Colonic mucosa (tissue), 4 donors: ENCODE measurements at regions not wholly inside any gene's neighbourhood (a gene's known extent, or its start where the extent isn't known, plus 50 kb on each side); places are given as distances from the start of the nearest gene placed in this dataset.

Experiments used
- DNase-seq: peaks from one replicate; pipeline ENCODE4 v3.0.0-alpha.2; 2020
- H3K27ac ChIP-seq: fragments of 200-600 bp; one replicate; pipeline ENCODE4 v1.8.0; 2021
- H3K27me3 ChIP-seq: fragments of 200-600 bp; one replicate; pipeline ENCODE4 v1.8.0; 2021
- H3K36me3 ChIP-seq: fragments of 200-600 bp; one replicate; pipeline ENCODE4 v1.8.0; 2021
- H3K4me1 ChIP-seq: fragments of 200-600 bp; one replicate; pipeline ENCODE4 v1.8.0; 2021; ENCODE audit warnings: mild to moderate bottlenecking
- H3K4me3 ChIP-seq: fragments of 200-600 bp; one replicate; pipeline ENCODE4 v1.8.0; 2021
- H3K9ac ChIP-seq, 2 donors: one replicate each; pipeline ENCODE4 v1.7.0; 2013; ENCODE audit warnings: control low read depth in 2 of 2, low read depth in 2 of 2, low read length in 2 of 2
- H3K9me3 ChIP-seq: fragments of 200-600 bp; one replicate; pipeline ENCODE4 v1.8.0; 2021
- CTCF ChIP-seq: fragments of 200-600 bp; IDR thresholded peaks from one replicate; pipeline ENCODE4 v1.8.0; 2022; ENCODE audit warnings: antibody characterized with exemption, mild to moderate bottlenecking
- intact Hi-C: fragments of 100-400 bp; cut with DNase I; formaldehyde crosslinking; loops from one replicate; pipeline ENCODE4 v1.14.1; 2022
- donor health status: healthy.
- donor health status: DM: no; HTN: no; CAD: no.
- donor health status: DM: no; HTN: no; CAD: no.

GRCh38 chr13:33994826-33995502 is 177.0 kb downstream of the RFC3 start:
- DNase-seq, result no peak
- intact Hi-C loops, result no loop called here
- Histone ChIP-seq H3K36me3 (no peaks in the 10 kb centered on the region), H3K27me3 (no peaks in the 10 kb centered on the region), H3K9me3 (no peaks in the 10 kb centered on the region), H3K4me1 (no peaks in the 10 kb centered on the region), H3K9ac (no peak overlapping the region), H3K4me3 (no peak overlapping the region), H3K27ac (no peak overlapping the region)
- TF ChIP-seq CTCF, result no peak

- Histone ChIP-seq H3K4me3 (no peak overlapping the region), H3K9me3 (no peaks in the 10 kb centered on the region), H3K9ac (no peak overlapping the region), H3K4me1 (no peaks in the 10 kb centered on the region), H3K27me3 (no peaks in the 10 kb centered on the region), H3K36me3 (no peaks in the 10 kb centered on the region), H3K27ac (no peak overlapping the region)
- intact Hi-C loops, result no loop called here
- no peak for TF ChIP-seq CTCF
- no peak for DNase-seq
Measured at GRCh38 chr13:33996636-33997035, 178.7 kb downstream of the RFC3 start.

- no peak overlapping the region for H3K27ac ChIP-seq
- no peak overlapping the region for H3K4me3 ChIP-seq
- H3K36me3 ChIP-seq, result no peaks in the 10 kb centered on the region
- H3K4me1 ChIP-seq, result no peaks in the 10 kb centered on the region
- TF ChIP-seq CTCF, result no peak
- H3K9me3 ChIP-seq, result no peaks in the 10 kb centered on the region
- no peaks in the 10 kb centered on the region for H3K27me3 ChIP-seq
- no peak overlapping the region for H3K9ac ChIP-seq
- intact Hi-C loops, result no loop called here
- DNase-seq, result no peak
Measured at GRCh38 chr13:33997574-33997973, 179.6 kb downstream of the RFC3 start.

GRCh38 chr13:33999811-34000605 is 182.1 kb downstream of the RFC3 start:
- intact Hi-C loops, result no loop called here
- no peaks in the 10 kb centered on the region for H3K4me1 ChIP-seq
- no peak for DNase-seq
- H3K9ac ChIP-seq, result no peak overlapping the region
- no peaks in the 10 kb centered on the region for H3K36me3 ChIP-seq
- no peak overlapping the region for H3K27ac ChIP-seq
- no peak for TF ChIP-seq CTCF
- no peaks in the 10 kb centered on the region for H3K9me3 ChIP-seq
- no peak overlapping the region for H3K4me3 ChIP-seq
- H3K27me3 ChIP-seq, result no peaks in the 10 kb centered on the region

GRCh38 chr13:34000955-34001354 is 183.0 kb downstream of the RFC3 start:
- DNase-seq, result no peak
- no peak for TF ChIP-seq CTCF
- no peaks in the 10 kb centered on the region for H3K4me1 ChIP-seq

More at GRCh38 chr13:34000955-34001354, 183.0 kb downstream of the RFC3 start:
- intact Hi-C loops, result no loop called here
- H3K4me3 ChIP-seq, result no peak overlapping the region
- H3K27me3 ChIP-seq, result no peaks in the 10 kb centered on the region
- H3K36me3 ChIP-seq, result no peaks in the 10 kb centered on the region
- H3K9me3 ChIP-seq, result no peaks in the 10 kb centered on the region
- no peak overlapping the region for H3K9ac ChIP-seq
- H3K27ac ChIP-seq, result no peak overlapping the region
